ENCODE measurements at regions not wholly inside any gene's neighbourhood (a gene's known extent, or its start where the extent isn't known, plus 50 kb on each side); places are given as distances from the start of the nearest gene placed in this dataset.
"Not testable (repeated sequence)": the region's sequence is repeated elsewhere in the genome, so short reads cannot be mapped to it uniquely, and the experiment has no call there.

DNA sequence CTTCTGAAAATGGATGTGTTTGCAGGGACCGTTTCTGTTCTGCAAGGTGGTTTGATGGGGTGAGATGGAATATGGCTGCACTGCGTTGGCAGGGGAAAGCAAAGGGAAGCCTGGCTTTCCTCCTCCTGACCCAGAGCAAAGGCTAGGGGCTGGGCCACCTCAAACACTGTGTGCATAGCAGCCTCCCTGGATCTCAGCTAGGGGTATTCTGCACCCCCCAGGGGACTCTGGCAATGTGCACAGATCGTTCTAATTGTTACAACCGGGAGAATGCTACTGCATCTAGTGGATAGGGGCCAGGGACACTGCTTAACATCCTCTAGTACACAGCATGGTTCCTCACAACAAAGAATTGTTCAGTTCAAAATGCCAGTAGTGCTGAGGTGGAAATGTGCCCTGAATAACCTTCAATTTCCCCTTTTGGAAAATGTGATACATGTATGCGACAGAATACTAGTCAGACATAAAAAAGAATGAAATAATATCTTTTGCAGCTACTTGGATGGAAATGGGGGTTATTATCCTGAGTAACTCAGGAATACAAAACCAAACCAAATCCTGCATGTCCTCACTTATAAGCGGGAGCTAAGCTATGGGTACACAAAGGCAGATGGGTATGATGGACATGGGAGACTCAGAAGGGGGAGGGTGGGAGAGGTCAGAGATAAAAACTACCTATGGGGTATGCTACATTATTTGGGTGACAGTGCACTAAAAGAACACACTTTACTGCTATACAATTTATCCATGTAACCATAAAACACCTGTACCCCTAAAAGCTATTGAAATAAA is 671.2 kb downstream of the UQCRFS1 start:
- Histone ChIP-seq H3K36me3 (ENCODE audit: control insufficient read depth in 4 of 4, insufficient read depth in 4 of 4, low read length in 3 of 4) (no peaks in the 10 kb centered on the region), H3K27me3 (replicated peaks in 2 of 5; ENCODE audit: control insufficient read depth in 4 of 5, insufficient read depth in 5 of 5, low read length in 4 of 5) (peaks cover 0 to 4% (median 0%) of the 10 kb centered on the region in 5 experiments), H3K27ac (ENCODE audit: insufficient read depth in 1 of 2, low read depth in 1 of 2, low read length in 2 of 2, poor library complexity in 1 of 2, severe bottlenecking in 2 of 2) (peak overlapping the region in 1 of 2 experiments; percentile 63), H3K4me1 (ENCODE audit: control extremely low read depth in 1 of 4, control insufficient read depth in 4 of 4, insufficient read depth in 4 of 4, low read length in 3 of 4) (no peaks in the 10 kb centered on the region), H3K4me3 (ENCODE audit: control insufficient read depth in 1 of 7, extremely low read depth in 1 of 7, insufficient read depth in 4 of 7, low read depth in 2 of 7, low read length in 6 of 7) (no peak overlapping the region), H3K9me3 (ENCODE audit: control extremely low read depth in 1 of 5, control insufficient read depth in 4 of 5, insufficient read depth in 2 of 5, low read depth in 1 of 5, low read length in 4 of 5) (peaks cover 0 to 9% (median 2%) of the 10 kb centered on the region in 5 experiments)
- DNase-seq: no peak
- ChIA-PET CTCF (no interaction called here), POLR2A (no interaction called here)
- WGBS (ENCODE audit: insufficient coverage): 87% methylated on average over 3 of the region's 6 CpGs

GRCh38 chr19:28541029-28541428 is 671.9 kb downstream of the UQCRFS1 start:
- Histone ChIP-seq H3K27ac (ENCODE audit: insufficient read depth in 1 of 2, low read depth in 1 of 2, low read length in 2 of 2, poor library complexity in 1 of 2, severe bottlenecking in 2 of 2) (peak overlapping the region in 1 of 2 experiments; percentile 51), H3K4me1 (ENCODE audit: control extremely low read depth in 1 of 4, control insufficient read depth in 4 of 4, insufficient read depth in 4 of 4, low read length in 3 of 4) (no peaks in the 10 kb centered on the region), H3K27me3 (replicated peaks in 2 of 5; ENCODE audit: control insufficient read depth in 4 of 5, insufficient read depth in 5 of 5, low read length in 4 of 5) (no peaks in the 10 kb centered on the region), H3K9me3 (ENCODE audit: control extremely low read depth in 1 of 5, control insufficient read depth in 4 of 5, insufficient read depth in 2 of 5, low read depth in 1 of 5, low read length in 4 of 5) (peaks cover 0 to 9% (median 2%) of the 10 kb centered on the region in 5 experiments), H3K4me3 (ENCODE audit: control insufficient read depth in 1 of 7, extremely low read depth in 1 of 7, insufficient read depth in 4 of 7, low read depth in 2 of 7, low read length in 6 of 7) (no peak overlapping the region), H3K36me3 (ENCODE audit: control insufficient read depth in 4 of 4, insufficient read depth in 4 of 4, low read length in 3 of 4) (no peaks in the 10 kb centered on the region)
- CTCF ChIA-PET: no interaction called here
- 95% methylated on average over 2 of the region's 3 CpGs for WGBS (ENCODE audit: insufficient coverage)
- no peak for DNase-seq
- POLR2A ChIA-PET: no interaction called here

DNA sequence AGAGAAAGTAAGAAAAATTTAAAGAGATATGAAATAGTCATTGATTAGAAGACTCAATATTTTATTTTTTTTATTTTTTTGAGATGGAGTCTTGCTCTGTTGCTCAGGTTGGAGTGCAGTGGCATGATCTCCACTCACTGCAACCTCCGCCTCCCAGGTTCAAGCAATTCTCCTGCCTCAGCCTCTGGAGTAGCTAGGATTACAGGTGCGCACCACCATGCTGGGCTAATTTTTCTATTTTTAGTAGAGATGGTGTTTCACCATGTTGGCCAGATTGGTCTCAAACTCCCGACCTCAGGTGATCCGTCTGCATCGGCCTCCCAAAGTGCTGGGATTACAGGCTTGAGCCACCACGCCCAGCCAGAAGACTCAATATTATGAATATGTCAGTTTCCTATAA is 672.6 kb downstream of the UQCRFS1 start:
- H3K36me3 ChIP-seq (ENCODE audit: control insufficient read depth in 4 of 4, insufficient read depth in 4 of 4, low read length in 3 of 4); CTCF ChIA-PET; H3K4me3 ChIP-seq (ENCODE audit: control insufficient read depth in 1 of 7, extremely low read depth in 1 of 7, insufficient read depth in 4 of 7, low read depth in 2 of 7, low read length in 6 of 7); POLR2A ChIA-PET; DNase-seq; H3K9me3 ChIP-seq (ENCODE audit: control extremely low read depth in 1 of 5, control insufficient read depth in 4 of 5, insufficient read depth in 2 of 5, low read depth in 1 of 5, low read length in 4 of 5); H3K27me3 ChIP-seq (replicated peaks in 2 of 5; ENCODE audit: control insufficient read depth in 4 of 5, insufficient read depth in 5 of 5, low read length in 4 of 5); H3K4me1 ChIP-seq (ENCODE audit: control extremely low read depth in 1 of 4, control insufficient read depth in 4 of 4, insufficient read depth in 4 of 4, low read length in 3 of 4): not testable (repeated sequence)
- 86% methylated on average over 2 of the region's 6 CpGs for WGBS (ENCODE audit: insufficient coverage)
- H3K27ac ChIP-seq (ENCODE audit: insufficient read depth in 1 of 2, low read depth in 1 of 2, low read length in 2 of 2, poor library complexity in 1 of 2, severe bottlenecking in 2 of 2): peak overlapping the region in 1 of 2 experiments; percentile 51

DNA sequence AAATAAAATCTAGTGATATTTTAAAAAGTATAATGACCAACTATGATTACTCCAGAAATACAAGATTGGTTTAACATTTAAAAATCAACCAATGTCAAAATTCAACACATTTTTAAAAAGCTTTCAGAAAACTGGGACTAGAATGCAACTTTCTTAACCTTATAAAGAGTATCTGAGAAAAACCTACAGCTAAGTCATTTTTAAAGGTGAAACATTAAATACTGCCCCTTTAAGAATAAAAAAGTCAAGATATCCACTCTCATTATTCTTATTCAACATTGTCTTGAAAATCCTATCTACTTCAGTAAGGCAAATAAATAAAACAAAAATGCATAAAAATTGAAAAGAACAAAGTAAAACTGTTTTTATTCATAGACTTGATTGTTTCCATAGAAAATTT is 673.2 kb downstream of the UQCRFS1 start:
- no peak overlapping the region for H3K27ac ChIP-seq (ENCODE audit: insufficient read depth in 1 of 2, low read depth in 1 of 2, low read length in 2 of 2, poor library complexity in 1 of 2, severe bottlenecking in 2 of 2)
- no peak overlapping the region for H3K4me3 ChIP-seq (ENCODE audit: control insufficient read depth in 1 of 7, extremely low read depth in 1 of 7, insufficient read depth in 4 of 7, low read depth in 2 of 7, low read length in 6 of 7)
- no peaks in the 10 kb centered on the region for H3K36me3 ChIP-seq (ENCODE audit: control insufficient read depth in 4 of 4, insufficient read depth in 4 of 4, low read length in 3 of 4)
- ChIA-PET POLR2A (no interaction called here), CTCF (no interaction called here)
- H3K9me3 ChIP-seq (ENCODE audit: control extremely low read depth in 1 of 5, control insufficient read depth in 4 of 5, insufficient read depth in 2 of 5, low read depth in 1 of 5, low read length in 4 of 5): peaks cover 0 to 9% (median 2%) of the 10 kb centered on the region in 5 experiments
- no peaks in the 10 kb centered on the region for H3K4me1 ChIP-seq (ENCODE audit: control extremely low read depth in 1 of 4, control insufficient read depth in 4 of 4, insufficient read depth in 4 of 4, low read length in 3 of 4)
- no peaks in the 10 kb centered on the region for H3K27me3 ChIP-seq (replicated peaks in 2 of 5; ENCODE audit: control insufficient read depth in 4 of 5, insufficient read depth in 5 of 5, low read length in 4 of 5)
- no peak for DNase-seq

DNA sequence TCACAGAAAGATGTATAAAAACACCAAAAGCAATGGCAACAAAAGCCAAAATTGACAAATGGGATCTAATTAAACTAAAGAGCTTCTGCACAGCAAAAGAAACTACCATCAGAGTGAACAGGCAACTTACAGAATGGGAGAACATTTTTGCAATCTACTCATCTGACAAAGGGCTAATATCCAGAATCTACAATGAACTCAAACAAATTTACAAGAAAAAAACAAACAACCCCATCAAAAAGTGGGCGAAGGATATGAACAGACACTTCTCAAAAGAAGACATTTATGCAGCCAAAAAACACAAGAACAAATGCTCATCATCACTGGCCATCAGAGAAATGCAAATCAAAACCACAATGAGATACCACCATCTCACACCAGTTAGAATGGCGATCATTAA is 674.4 kb downstream of the UQCRFS1 start:
- POLR2A ChIA-PET; H3K27ac ChIP-seq (ENCODE audit: insufficient read depth in 1 of 2, low read depth in 1 of 2, low read length in 2 of 2, poor library complexity in 1 of 2, severe bottlenecking in 2 of 2); CTCF ChIA-PET: not testable (repeated sequence)

GRCh38 chr19:28537896-28538295 is 675.1 kb downstream of the UQCRFS1 start:
- WGBS (ENCODE audit: insufficient coverage): no CpG with 5 or more reads among the region's 2 CpGs
- no peaks in the 10 kb centered on the region for H3K36me3 ChIP-seq (ENCODE audit: control insufficient read depth in 4 of 4, insufficient read depth in 4 of 4, low read length in 3 of 4)
- no peaks in the 10 kb centered on the region for H3K27me3 ChIP-seq (replicated peaks in 2 of 5; ENCODE audit: control insufficient read depth in 4 of 5, insufficient read depth in 5 of 5, low read length in 4 of 5)
- H3K27ac ChIP-seq (ENCODE audit: insufficient read depth in 1 of 2, low read depth in 1 of 2, low read length in 2 of 2, poor library complexity in 1 of 2, severe bottlenecking in 2 of 2): peak overlapping the region in 1 of 2 experiments; percentile 45
- no peak for DNase-seq
- ChIA-PET CTCF (no interaction called here), POLR2A (no interaction called here)
- no peaks in the 10 kb centered on the region for H3K4me1 ChIP-seq (ENCODE audit: control extremely low read depth in 1 of 4, control insufficient read depth in 4 of 4, insufficient read depth in 4 of 4, low read length in 3 of 4)
- no peak overlapping the region for H3K4me3 ChIP-seq (ENCODE audit: control insufficient read depth in 1 of 7, extremely low read depth in 1 of 7, insufficient read depth in 4 of 7, low read depth in 2 of 7, low read length in 6 of 7)
- H3K9me3 ChIP-seq (ENCODE audit: control extremely low read depth in 1 of 5, control insufficient read depth in 4 of 5, insufficient read depth in 2 of 5, low read depth in 1 of 5, low read length in 4 of 5): peaks cover 0 to 9% (median 2%) of the 10 kb centered on the region in 5 experiments

More for the DNA sequence above, 674.4 kb downstream of the UQCRFS1 start:
- not testable (repeated sequence) for H3K27me3 ChIP-seq (replicated peaks in 2 of 5; ENCODE audit: control insufficient read depth in 4 of 5, insufficient read depth in 5 of 5, low read length in 4 of 5); DNase-seq; H3K4me1 ChIP-seq (ENCODE audit: control extremely low read depth in 1 of 4, control insufficient read depth in 4 of 4, insufficient read depth in 4 of 4, low read length in 3 of 4); H3K4me3 ChIP-seq (ENCODE audit: control insufficient read depth in 1 of 7, extremely low read depth in 1 of 7, insufficient read depth in 4 of 7, low read depth in 2 of 7, low read length in 6 of 7); H3K9me3 ChIP-seq (ENCODE audit: control extremely low read depth in 1 of 5, control insufficient read depth in 4 of 5, insufficient read depth in 2 of 5, low read depth in 1 of 5, low read length in 4 of 5); H3K36me3 ChIP-seq (ENCODE audit: control insufficient read depth in 4 of 4, insufficient read depth in 4 of 4, low read length in 3 of 4)
- no CpG with 5 or more reads among the region's 2 CpGs for WGBS (ENCODE audit: insufficient coverage)

DNA sequence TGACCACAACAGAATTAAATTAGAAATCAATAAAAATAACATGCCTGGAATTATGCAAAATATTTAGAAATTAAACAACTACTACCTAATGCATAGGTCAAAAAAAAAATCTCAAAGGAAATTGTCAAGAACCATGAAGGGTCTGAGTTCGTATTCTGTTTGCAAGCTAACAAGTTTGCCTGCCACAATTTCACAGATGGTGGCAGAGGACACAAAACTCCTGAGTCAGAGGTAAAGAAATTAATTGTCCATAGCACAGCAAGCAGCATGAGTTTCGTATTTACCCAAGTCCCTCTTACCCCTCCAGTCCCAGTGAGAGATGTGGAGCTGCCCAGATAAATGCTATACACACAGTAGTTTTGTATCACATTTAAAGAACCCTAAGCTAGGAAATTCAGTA is 675.9 kb downstream of the UQCRFS1 start:
- H3K9me3 ChIP-seq (ENCODE audit: control extremely low read depth in 1 of 5, control insufficient read depth in 4 of 5, insufficient read depth in 2 of 5, low read depth in 1 of 5, low read length in 4 of 5): peaks cover 0 to 9% (median 2%) of the 10 kb centered on the region in 5 experiments
- 100% methylated on average over 2 of the region's 2 CpGs for WGBS (ENCODE audit: insufficient coverage)
- H3K27me3 ChIP-seq (replicated peaks in 2 of 5; ENCODE audit: control insufficient read depth in 4 of 5, insufficient read depth in 5 of 5, low read length in 4 of 5): no peaks in the 10 kb centered on the region
- no peak overlapping the region for H3K27ac ChIP-seq (ENCODE audit: insufficient read depth in 1 of 2, low read depth in 1 of 2, low read length in 2 of 2, poor library complexity in 1 of 2, severe bottlenecking in 2 of 2)
- ChIA-PET CTCF (no interaction called here), POLR2A (no interaction called here)
- H3K4me1 ChIP-seq (ENCODE audit: control extremely low read depth in 1 of 4, control insufficient read depth in 4 of 4, insufficient read depth in 4 of 4, low read length in 3 of 4): no peaks in the 10 kb centered on the region
- H3K36me3 ChIP-seq (ENCODE audit: control insufficient read depth in 4 of 4, insufficient read depth in 4 of 4, low read length in 3 of 4): no peaks in the 10 kb centered on the region
- no peak for DNase-seq
- no peak overlapping the region for H3K4me3 ChIP-seq (ENCODE audit: control insufficient read depth in 1 of 7, extremely low read depth in 1 of 7, insufficient read depth in 4 of 7, low read depth in 2 of 7, low read length in 6 of 7)

All from common myeloid progenitor, CD34-positive (primary cell).